CD4-positive, alpha-beta T cell treated with Interleukin-4 for 1 hour (primary cell): ENCODE measurements at regions not wholly inside any gene's neighbourhood (a gene's known extent, or its start where the extent isn't known, plus 50 kb on each side); places are given as distances from the start of the nearest gene placed in this dataset.

Experiments used
- DNase-seq, 2 donors: peaks; one replicate each; pipeline ENCODE4 v3.0.0-alpha.2; 2020 to 2022

DNA sequence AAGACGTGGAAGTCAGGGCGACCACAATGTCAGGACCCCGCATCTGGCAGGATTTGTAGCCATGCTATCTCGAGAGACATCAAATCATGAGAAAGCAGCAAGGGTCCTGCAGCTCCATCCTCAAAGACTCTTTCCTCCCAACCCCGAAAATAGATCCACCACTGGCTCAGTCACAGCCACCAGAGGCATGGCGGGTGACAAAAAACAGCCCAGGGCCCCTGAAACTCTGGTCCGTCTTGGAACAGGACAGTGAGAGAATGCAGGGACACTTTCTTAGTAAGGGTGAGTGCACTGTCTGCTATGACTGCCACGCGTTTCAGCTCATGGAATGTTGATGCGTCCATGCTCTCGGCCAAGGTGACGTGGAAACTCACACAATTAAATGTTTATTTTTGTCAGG is 220.9 kb downstream of the IRX2 start:
- no peak for DNase-seq

DNA sequence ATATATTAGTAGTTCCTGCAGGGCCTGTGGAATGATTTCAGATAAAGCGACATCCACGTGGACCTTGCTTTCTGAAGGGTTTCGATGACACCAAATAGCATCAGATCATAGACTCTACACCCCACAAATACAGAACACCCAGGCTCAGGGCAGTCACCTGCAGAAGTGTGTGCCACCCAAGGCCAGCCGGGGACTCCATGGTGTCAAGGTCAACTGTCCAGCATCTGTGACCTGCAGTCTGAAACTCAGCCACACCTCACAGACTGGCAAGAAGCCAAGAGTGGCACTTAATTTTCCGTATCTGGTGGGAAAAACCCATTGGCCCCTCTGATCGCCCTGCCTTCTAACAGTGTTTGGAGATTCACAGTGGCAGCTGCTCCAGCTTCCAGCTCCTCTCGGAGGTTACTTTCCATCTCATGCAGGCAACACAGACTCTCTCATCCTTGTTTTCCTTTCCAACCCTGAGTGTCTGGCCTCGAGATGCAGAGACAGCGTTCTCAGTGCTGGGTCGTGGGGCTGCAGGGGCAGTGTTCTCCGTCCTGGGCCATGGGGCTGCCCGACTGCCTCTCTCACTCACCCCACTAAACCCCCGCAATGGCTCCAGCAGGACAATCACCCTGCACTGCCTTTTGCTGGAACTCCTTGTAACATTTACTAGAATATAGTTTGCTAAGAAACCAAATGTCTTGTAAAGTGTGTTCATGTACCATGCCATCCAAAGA is 221.9 kb downstream of the IRX2 start:
- DNase-seq: no peak

GRCh38 chr5:2525351-2525750 is 226.1 kb downstream of the IRX2 start:
- DNase-seq: no peak

DNA sequence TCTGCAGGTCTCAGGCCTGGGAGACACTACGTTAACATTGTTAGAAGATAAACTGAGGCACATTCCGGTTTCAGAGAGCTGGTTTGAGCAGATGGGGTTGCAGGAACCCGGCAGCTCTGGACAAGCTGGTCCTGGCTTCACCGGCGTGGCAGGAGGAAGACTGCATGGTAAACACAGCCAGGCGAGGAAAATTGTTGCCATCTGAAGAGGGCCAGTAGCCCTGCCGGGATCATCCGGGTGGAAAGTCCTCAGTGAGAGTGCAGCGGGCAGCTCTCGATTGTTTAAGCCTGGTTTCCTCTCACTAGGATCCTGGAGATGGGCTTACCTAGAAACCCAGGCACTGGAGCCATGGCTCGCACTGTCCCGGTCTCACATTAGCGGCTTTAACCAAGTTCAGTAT is 226.9 kb downstream of the IRX2 start:
- no peak for DNase-seq

GRCh38 chr5:2523180-2523579 is 228.3 kb downstream of the IRX2 start:
- no peak for DNase-seq

- DNase-seq: no peak
Measured at GRCh38 chr5:2522372-2522771, 229.1 kb downstream of the IRX2 start.

- no peak for DNase-seq
Measured at GRCh38 chr5:2519153-2519552, 232.3 kb downstream of the IRX2 start.

- DNase-seq: no peak
Measured at GRCh38 chr5:2517451-2517850, 234.0 kb downstream of the IRX2 start.

DNA sequence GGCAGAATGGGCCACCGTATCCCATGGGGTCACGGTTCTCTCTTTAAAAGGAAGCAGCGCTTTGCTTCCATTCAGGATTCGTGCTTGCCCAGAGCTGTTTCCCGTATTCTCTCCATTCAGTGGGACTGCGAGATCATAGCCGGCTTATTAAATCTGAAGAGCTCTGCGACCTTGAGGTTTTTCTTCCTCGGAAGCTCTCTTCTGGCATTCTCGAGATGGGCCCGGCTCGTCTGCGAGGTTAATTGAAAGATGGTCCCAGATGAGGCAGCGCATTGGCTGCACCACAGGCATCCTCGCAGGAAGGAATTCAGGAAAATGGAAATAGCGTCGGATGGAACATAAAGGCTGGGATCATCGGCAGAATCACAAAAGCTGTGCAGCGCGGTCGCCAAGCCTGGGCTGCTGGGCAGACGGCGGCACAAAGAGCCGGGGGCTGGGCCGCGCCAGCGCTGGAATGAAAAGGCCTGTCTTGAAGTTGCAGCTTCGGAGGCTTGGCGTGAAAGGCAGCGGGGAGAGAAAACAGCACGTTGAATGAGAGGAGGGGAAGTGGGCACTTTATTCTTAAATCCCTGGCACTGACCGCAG is 236.2 kb downstream of the IRX2 start:
- no peak for DNase-seq

DNA sequence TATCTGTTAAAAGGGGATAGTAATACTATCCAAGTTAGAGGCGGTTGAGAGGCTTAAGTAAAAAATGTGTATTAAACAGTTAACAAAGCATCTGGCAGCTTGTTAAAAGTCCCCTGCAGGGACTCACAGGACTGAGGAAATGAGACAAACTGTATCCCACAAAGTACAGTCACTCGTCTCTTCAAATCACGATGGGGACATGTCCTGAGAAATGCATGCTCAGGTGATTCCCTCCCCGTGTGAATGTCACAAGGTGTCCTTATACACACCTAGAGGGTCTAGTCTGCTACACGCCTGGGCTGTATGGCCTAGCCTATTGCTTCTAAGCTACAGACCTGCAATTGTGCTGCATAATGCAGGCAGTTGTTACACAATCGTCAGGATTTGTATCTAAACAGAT is 237.0 kb downstream of the IRX2 start:
- DNase-seq: no peak

GRCh38 chr5:2511706-2512105 is 239.8 kb downstream of the IRX2 start:
- no peak for DNase-seq

GRCh38 chr5:2511126-2511525 is 240.4 kb downstream of the IRX2 start:
- DNase-seq: no peak

DNA sequence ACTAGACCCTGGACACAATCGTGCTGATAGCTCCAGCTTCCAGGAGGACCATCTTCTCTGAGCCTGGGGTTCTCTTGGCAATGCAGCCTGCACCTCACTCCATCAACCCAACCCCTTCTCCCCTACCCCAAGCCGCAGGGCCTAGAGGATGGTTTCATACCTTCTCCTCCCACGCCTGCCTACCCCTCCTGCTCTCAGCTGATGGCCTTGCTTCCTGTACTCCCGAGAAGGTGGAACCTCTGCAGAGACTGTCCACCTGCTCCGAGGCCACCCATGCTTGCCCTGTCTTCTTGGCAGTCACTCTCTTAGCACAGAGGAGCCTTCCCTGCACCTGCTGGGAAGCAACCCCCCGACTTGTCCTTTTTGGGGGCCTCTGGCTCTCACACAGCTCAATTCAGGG is 241.9 kb downstream of the IRX2 start:
- no peak for DNase-seq

- DNase-seq: no peak
Measured at GRCh38 chr5:2508514-2508913, 243.0 kb downstream of the IRX2 start.

DNA sequence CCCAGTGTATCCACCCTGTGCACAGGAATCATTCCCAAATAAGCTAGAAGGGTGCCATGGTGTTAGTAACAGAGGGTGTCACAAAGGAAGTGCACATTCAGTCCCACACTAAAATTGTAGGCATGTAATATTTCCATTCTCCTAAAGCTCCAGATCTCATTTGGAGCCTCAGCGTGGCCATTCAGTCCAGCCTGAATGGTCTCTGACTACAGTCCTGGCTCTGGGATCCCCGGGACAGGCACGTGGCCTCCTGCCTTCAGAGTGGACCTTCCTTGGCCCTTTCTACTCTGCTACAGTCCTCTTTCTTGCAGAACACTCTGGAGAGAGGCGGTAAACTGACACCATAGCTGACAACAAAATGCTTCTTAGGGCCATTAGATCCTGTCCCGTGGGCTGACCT is 243.9 kb downstream of the IRX2 start:
- DNase-seq: no peak

GRCh38 chr5:2506603-2507002 is 244.9 kb downstream of the IRX2 start:
- DNase-seq: no peak

DNA sequence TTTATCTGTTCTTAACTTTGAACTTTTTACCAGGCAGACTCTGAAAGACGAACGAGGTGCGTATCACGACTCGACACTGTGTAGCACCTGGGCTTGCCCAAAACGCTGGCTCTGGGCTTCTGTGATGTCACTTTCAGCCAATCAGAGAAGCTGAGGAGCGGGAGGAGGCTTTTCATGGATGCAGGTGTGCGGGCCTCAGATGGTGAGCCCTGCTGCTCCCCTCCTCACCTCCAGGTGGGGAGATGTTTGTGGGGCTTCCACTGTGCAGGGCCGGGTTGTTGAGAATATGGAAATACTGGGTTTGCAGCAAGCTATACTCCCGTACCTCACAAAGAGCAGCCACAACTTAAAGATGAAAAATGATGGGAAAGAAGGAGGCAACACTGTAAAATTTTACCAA is 246.3 kb downstream of the IRX2 start:
- no peak for DNase-seq

- DNase-seq: no peak
Measured at GRCh38 chr5:2502970-2503594, 248.4 kb downstream of the IRX2 start.

GRCh38 chr5:2499917-2500316 is 251.6 kb downstream of the IRX2 start:
- no peak for DNase-seq

DNA sequence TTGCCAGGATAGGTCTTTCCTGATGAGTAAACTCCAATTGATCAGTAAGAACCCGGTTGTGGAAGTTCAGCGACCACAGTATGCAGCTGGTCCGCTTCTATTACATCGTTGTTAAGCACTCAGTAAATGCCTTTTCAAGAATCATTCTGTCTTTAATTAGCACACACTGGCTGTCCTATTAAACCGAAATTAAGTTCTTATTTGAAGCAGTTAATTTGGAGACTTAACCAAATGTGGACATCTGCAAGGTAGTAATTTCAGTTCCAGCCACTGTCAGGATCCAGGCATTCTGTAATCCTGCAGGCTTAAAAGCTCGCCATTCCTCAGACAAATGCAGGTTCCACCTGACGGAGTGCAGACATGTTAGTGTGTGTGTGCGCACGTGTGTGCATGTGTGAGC is 254.6 kb downstream of the IRX2 start:
- no peak for DNase-seq

- DNase-seq: no peak
Measured at GRCh38 chr5:2496126-2496525, 255.4 kb downstream of the IRX2 start.

GRCh38 chr5:2493356-2493755 is 258.1 kb downstream of the IRX2 start:
- DNase-seq: no peak

GRCh38 chr5:2492476-2492875 is 259.0 kb downstream of the IRX2 start:
- no peak for DNase-seq

DNA sequence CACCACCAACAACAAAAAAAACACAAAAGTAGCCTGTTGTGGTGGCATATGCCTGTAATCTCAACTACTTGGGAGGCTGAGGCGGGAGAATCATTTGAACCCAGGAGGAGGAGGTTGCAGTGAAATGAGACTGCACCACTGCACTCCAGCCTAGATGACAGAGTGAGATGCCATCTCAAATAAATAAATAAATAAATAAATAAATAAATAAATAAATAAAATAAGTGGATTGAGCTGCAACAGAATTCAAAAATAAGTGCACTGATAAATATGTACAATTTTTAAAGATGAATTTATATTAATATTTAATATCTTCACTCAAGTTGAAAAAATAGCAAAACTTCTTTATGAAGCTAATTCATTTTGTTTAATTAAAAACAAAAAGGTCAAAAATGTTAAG is 259.6 kb downstream of the IRX2 start:
- DNase-seq: no peak

DNA sequence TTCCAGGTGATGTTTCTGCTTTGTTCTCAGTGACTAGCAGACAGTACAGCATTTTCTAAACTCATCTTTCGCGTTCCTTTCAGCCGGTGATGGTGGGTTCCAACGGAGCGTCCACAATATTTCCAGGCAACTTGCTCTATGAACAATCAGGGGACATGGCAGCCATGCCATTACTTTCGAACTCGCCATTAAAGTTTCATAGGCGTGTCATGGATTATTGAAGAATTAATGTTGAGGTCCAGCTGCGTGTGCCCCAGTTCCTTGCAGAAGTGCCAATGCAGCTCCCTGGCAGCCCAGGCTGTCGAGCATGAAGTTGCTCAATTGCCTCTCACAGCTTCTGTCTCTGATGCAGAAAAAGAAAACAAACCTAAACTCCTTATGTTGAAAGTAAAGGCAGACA is 262.2 kb downstream of the IRX2 start:
- DNase-seq: no peak
